ENCODE measurements at regions not wholly inside any gene's neighbourhood (a gene's known extent, or its start where the extent isn't known, plus 50 kb on each side); places are given as distances from the start of the nearest gene placed in this dataset.
"Not testable (repeated sequence)": the region's sequence is repeated elsewhere in the genome, so short reads cannot be mapped to it uniquely, and the experiment has no call there.

DNA sequence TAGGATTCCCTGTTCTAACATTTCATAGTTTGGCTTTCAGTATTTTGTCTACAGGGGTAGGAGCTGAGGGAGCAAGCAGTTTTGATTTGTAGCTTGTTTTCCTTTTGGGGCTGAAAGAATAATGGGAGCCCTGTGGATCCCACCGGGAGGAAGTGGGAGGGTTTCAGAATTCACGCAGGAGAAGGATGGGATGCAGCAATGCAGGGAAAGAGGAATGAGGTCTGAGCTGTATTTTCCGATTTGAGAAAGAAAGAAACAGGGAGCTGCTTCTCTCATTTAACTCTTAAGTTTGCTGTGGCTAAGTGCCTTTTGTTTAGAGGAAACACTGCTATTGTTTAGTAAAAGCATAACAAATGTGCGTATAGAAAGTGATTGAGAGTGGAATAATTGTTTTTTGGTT lies 141.0 kb downstream of the ADCYAP1 start:
- DNase-seq (ENCODE audit: low read depth): no peak

DNA sequence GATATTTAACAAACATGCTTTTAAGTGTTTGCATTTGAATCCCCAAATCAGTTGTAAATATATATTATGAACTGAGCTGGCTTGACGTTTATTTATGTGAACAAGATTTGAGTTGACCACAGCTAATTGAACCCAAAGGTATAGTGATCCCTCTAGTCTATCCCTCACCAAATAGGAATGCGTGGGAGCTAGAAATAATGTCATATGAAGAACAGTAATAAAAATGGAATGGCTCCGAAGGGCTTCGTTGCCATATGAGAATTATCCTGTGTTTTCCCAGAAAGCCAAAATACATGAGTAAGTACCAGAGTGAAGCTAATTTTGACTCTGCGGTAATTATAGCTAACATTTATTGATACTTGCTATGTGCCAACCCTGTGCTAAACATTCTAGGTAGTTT lies 142.7 kb downstream of the ADCYAP1 start:
- DNase-seq (ENCODE audit: low read depth): no peak

DNA sequence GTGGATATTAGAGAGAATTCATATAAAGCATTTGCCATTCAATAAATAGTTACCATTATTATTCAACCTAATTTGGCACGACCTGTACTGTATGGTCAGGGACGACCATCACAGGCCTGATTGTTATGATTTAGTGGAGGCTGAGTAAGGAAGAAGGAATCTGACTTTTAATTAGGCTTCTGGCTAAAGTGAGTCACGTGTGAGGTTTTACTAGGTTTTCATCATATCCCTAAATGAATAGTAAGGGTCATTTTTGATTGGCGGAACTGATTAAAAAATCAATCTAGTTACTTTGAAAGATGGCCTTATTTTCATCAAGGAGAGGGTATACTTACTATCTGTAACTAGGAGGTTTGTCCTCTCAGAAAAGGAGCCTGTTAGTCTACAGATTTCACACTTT lies 143.4 kb downstream of the ADCYAP1 start:
- DNase-seq (ENCODE audit: low read depth): no peak

DNA sequence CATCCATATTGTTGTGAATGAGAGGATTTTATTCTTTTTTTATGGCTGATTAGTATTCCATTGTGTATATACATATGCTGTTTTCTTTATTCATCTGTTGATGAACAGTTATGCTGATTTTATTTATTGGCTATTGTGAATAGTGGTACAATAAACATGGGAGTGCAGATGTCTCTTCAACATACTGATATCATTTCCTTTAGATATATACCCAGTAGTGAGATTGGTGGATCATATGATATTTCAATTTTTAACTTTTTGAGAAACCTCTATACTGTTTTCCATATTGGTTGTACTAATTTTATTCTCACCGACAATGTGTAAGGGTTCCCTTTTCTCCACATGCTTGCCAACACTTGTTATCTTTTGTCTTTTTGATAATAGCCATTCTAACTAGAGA lies 144.5 kb downstream of the ADCYAP1 start:
- DNase-seq (ENCODE audit: low read depth): no peak

DNA sequence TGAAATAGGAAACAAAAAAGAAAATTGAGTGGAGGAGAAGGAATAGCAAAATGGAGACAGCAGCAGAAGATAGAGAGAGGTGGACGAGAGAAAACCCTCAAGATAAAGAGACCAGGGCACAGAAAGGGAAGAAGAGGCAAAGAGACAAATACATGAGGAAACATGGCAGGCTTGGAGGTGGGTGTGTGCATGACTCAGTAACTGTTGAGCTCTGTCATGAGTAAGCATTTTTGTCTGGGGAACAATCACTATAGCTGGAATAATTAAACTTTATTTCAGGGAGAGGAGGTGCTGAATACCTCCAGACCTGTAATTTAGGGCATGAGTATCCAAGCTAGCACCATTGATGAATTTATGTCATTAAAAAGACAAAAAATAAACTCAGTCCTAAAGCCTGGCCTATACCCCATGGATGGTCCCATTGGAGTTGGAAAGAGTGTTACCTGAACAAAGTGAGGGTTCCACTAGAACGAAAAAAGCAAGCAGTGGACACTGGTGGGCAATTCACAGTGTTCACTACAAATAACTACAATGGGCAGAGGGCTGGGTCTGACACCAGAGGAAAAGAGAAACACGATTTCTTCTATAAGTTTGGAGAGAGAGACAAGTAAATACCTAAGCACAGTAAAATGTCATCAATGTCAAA lies 145.5 kb downstream of the ADCYAP1 start:
- no peak for DNase-seq (ENCODE audit: low read depth)

DNA sequence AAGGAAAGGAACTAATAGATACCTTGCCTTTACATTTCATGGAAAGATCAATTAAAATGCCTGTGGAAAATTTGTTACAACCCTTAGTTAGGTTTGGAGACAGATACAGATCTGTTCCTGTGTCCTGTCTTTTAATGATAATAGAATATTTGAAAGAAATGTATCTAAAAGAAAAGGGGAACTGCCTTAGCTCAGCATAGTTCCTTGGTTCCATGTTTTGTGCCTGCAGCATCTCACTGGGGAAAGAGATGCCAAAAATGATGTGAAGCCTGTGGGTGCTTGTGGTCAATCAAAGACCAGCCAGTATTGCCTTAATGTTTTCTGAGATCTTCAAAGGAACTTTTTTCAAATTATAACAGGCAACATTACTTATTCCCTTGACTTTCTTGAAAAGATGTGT lies 147.6 kb downstream of the ADCYAP1 start:
- DNase-seq (ENCODE audit: low read depth): no peak

DNA sequence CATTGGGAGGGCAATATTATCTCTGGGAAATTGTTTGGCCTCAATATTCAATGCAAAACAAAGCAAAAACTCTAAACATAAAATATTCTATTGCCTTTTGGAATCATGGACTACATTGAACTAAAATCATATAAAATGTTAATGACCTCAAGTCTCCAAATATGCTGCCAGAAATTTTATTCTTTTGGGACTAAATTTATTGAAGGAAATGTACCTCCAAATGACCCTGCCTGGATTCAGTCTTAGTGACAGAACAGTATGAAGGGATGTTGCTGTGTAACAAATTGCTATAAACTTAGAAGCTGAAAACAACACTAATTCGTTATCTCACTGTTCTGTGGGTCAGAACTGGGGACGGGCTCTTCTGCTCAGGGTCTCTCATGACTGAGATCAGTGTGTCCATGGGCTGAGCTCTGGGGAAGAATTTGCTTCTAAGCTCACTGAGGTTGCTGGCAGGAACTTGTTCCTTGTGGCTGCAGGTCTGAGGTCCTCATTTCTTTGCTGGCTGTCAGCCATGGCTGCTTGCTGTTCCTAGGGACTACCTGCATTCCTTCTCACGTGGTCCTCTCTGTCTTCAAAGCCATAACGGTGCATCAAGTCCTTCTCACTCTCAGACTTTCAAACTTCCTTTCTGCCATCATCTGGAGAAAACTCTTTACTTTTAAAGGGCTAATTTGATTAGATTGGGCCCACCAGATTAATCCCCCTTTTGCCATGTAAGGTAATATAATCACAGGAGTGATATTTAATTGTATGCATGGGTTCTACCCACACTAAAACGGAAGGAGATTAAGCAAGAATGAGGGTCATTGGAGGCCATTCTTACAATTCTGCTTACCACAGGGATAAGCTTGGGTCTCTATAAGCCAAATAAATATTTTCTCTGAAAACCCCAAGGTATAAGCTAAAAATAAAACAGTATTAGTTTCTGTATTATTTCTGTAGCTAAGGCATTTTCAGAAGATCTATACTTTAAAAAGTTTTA lies 149.0 kb downstream of the ADCYAP1 start:
- DNase-seq (ENCODE audit: low read depth): no peak

DNA sequence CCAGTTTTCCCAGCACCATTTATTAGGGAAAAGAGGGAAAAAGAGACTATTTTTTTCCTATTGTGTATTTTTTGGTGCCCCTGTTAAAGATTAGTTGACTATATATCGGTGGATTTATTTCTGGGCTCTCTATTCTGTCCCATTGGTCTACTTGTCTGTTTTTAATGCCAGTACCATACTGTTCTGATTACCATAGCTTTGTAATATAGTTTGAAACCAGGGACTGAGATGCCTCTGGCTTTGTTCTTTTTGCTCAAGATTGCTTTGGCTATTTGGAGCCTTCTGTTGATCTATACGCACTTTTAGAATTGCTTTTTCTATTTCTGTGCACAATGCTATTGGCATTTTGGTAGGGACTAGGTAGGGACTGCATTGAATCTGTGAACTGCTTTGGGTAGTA lies 151.7 kb downstream of the ADCYAP1 start:
- DNase-seq (ENCODE audit: low read depth): no peak

DNA sequence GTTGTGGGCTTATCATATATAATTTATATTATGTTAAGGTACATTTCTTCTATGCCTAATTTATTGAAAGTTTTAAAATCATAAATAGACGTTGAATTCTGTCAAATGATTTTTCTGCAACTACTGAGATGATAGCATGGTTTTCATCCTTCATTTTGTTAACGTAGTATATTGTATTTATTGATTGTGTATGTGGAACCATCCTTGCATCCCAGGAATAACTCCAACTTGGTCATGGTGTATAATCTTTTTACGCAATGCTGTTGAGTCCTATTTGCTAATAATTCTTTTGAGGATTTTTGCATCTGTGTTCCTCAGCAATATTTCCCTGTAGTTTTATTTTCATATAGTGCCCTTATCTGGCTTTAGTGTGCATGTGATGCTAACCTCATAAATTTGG lies 152.7 kb downstream of the ADCYAP1 start:
- no peak for DNase-seq (ENCODE audit: low read depth)

DNA sequence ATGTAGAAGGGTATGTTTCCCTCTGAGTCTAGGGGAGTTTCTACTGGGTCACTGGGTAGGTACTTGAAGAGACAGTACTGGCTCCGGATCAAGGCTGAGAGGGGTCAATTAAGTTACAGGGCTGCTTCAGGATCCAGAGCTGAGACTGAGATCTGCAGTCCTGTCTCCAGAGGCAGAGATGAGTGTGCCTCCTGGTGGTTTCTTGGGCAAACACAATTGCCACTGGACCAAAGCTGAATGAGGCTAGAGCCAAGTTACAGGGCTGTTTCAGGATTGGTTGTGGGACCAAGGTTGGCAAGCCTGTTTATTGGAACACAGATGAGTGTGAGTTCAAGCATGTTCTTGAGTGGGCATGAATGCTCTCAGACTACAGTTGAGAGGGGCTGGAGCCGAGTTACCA lies 157.9 kb downstream of the ADCYAP1 start:
- DNase-seq (ENCODE audit: low read depth): no peak

DNA sequence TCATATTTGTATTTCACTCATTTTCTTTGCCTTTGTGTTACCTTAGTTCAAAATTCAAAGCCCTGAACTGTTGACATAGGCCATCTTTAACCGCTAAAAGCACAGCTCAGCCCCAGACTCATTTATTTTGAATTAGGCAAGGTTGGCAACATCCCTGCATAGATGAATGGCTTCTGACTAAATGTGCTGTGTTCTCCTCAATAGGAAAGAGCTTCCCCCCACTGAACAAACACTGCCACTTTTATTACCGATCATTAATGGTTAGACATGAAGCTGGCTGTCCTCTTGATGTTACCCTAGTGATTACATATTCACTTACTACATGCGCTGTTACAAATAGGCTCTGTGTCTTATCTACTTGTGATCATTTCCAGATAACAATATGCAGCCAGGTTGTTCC lies 170.7 kb downstream of the ADCYAP1 start:
- no peak for DNase-seq (ENCODE audit: low read depth)

DNA sequence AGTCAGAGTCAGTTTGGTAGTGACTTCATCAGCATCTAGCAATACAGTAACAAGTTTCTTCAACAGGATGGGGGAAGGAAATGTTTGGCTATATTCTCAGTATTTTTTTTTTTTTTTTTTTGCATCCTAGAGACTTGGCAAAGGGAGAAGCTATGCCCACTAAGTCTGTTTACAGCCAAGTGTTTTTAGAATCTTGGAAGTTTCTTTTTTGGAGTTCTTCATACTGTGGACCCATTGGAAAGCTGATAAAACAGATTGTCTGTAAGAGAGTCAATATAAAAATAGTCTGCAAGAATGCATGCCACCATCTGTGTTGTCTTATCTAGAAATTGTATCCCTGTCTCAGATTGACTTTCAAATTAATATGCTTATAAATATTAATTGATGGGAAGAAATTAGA lies 171.2 kb downstream of the ADCYAP1 start:
- no peak for DNase-seq (ENCODE audit: low read depth)

DNA sequence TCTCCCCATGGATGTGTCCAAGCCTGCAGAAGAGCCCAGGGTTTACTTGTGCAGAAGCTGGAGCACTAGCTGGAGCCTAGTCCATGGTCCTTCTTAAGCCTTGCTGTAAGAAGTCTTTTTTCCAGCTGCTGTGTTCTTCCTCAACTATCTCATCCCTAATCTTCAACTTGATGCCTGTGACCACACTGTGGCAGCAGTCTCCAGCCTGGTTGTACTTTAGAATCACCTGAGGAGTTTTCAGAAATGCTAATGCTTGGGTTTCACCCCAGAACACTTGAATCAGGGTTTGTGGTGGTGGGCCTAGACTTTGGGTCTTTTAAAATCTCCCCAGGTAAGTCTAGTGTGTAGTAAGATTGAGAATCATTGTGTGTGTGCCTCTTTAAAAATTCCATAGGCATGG lies 173.6 kb downstream of the ADCYAP1 start:
- DNase-seq (ENCODE audit: low read depth): no peak

DNA sequence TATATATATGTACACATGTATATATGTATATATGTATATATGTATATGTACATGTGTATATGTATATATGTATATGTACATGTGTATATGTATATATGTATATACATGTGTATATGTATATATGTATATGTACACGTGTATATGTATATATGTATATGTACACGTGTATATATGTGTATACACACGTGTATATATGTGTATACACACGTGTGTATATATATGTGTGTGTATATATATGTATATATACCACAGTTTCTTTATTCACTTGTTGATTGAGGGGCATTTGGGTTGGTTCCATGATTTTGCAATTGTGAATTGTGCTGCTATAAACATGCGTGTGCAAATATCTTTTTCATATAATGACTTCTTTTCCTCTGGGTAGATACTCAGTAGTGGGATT lies 179.0 kb downstream of the ADCYAP1 start:
- DNase-seq (ENCODE audit: low read depth): not testable (repeated sequence)

DNA sequence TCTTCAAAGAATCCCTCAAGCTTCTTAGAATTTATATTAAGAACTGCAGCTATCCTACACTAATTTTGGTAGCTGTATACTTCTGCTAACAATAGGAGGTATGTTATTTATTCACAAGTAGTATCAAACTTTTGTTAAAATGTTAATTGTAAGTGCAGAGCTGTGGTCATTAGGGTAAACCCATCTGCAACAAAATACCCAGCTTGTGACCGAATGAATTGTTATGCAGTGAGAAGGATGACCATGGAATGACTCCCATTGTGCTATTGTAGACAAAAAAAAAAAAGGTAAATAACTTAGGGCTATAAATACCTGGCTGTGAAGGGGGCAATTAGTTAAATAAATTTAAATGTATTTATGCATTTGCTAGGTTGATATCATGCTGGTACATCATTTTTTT lies 186.1 kb downstream of the ADCYAP1 start:
- no peak for DNase-seq (ENCODE audit: low read depth)

DNA sequence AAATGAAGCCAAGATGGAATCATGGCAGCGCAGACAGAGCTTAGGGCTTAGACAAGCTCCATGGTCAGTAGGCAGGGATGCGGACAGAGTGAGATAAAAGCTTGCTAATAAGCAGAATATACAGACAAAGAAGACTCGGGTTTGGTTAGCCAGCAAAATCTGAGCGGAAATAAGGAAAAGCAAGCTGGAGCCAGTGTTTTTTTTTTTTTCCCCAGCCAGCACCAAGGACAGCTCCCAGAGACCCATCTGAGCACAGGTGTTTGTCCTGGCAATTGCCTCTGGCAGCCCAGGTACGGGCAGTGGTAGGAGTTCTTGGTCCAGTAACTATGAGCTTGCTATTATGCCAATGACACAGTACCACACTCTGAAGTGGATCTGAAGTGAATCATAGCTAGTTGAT lies 187.6 kb downstream of the ADCYAP1 start:
- DNase-seq (ENCODE audit: low read depth): no peak

DNA sequence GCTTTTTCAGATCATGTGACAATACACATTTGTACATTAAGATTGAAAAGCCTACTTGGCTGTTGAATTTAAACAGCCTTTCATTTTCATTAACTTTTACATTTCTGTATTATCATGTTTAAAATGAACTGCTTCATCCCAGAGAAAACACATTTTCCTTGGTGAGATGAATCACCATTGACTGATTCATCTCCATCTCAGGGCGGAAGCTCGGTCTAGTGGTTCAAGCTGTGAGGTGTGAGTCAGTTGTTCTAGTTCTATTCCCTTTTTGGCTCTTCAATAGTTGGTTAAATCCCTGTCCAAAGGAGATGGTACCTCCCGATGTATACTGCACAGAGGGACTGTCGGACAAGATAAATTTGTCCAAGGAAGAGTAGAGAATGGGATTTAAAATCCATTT lies 189.7 kb downstream of the ADCYAP1 start:
- no peak for DNase-seq (ENCODE audit: low read depth)

DNA sequence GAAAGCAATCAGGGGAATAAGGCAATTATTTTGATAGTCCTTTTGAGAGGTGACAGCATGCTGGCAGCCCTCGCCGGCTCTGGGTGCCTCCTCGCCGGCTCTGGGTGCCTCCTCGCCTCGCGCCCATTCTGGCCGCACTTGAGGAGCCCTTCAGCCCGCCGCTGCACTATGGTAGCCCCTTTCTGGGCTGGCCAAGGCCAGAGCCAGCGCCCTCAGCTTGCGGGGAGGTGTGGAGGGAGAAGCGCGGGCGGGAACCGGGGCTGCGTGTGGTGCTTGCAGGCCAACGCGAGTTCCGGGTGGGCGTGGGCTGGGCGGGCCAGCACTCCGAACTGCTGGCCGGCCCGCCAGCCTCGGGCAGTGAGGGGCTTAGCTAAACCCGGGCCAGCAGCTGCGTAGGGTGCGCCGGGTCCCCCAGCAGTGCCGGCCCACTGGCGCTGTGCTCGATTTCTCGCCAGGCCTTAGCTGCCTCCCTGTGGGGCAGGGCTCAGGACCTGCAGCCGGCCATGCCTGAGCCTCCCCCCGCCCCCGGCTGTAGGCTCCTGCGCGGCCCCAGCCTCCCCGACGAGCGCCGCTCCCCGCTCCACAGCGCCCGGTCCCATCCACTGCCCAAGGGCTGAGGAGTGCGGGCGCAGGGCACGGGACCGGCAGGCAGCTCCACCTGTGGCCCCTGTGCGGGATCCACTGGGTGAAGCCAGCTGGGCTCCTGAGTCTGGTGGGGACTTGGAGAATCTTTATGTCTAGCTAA lies 193.5 kb downstream of the ADCYAP1 start:
- not testable (repeated sequence) for DNase-seq (ENCODE audit: low read depth)

DNA sequence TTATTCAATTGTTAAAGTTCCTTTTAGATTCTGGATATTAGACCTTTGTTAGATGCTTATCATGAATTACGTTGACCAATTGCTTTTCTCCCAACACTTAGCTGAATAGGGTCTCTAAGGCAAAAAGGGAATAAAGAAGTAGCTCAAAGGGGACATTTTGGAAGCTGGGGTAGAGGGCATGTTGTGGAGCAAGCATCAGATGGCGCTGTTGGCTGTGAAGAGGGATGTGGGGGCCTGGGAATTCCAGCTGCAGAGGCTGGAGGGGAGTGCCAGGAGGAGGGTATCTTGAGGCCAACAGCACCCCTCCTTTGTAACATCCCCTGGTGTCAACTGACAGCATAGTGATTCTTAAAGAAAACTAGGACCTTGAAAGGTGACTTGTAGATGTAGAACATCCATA lies 198.2 kb downstream of the ADCYAP1 start:
- no peak for DNase-seq (ENCODE audit: low read depth)

DNA sequence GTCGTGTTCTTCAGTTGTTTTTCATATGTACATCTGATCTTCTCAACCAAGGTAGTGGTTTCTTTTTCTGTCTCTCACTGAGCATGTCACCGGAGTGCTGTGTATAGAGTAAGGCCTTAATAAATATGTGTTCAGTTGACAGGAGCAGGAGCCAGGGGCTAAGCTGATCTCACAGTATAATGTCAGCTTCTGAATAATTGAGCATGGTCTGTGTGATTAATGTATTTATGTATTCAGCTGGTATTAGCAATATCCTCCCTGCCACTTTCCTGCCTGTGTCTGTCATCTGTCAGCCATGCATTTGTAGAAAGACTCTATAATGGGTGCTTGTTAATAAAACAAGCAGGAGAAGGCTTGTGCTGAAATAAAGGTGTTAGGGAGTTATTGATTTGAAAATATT lies 198.9 kb downstream of the ADCYAP1 start:
- DNase-seq (ENCODE audit: low read depth): no peak

DNA sequence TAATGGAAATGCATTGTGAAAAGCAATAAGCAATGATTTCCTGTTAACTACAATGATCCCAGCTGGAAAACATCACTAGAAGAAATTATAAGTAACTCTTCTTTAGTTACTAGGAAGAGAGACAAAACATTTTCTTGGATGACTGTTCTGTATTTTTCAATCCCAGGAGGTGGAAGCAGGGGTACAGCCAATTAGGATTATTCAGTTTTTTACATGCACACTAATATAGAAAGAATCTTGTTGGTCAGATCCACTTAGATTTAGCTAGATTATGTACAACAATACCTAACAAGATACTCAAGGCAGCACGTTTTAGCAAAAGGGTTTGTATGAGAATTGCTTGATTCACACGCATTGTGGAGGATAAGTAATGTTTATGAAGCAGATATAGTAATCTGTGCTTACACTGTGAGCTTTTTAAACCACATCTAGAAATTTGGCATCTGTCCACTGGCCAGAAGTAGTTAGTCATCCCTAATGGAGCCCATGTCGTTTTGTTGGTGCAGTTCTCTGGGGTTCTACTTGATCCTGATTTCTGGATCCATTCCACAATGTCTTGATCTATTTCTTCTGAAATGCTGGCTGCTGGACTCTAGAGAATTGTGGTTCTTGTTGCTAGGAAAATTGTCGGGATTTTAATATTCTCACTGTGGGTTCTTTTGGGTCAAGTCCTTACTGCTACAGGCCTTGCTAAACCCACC lies 199.7 kb downstream of the ADCYAP1 start:
- DNase-seq (ENCODE audit: low read depth): no peak

DNA sequence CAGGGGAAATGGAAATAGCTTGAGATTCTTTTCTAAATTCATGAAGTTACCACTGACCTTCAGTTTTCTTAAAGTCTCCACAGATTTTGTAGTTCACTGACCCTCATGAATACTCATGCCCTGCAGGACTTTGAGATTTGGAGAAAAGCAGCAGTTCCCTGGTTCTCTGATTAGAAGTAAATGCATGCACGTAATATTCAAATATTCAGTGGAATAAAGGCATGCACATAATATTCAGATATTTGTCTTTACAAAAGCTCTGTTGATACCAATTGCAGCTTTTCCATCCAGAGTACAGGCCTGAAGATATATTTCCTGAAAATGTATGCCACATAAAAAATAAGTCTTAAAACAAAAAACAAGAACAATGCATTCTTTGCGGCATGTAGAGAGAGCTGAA lies 219.8 kb downstream of the ADCYAP1 start:
- no peak for DNase-seq (ENCODE audit: low read depth)
